NT2/D1 (cell line): ENCODE measurements at regions not wholly inside any gene's neighbourhood (a gene's known extent, or its start where the extent isn't known, plus 50 kb on each side); places are given as distances from the start of the nearest gene placed in this dataset.

Experiments
- SUZ12 ChIP-seq: IDR thresholded peaks from 2 replicates; pipeline ENCODE4 v1.6.1; 2011; ENCODE audit not compliant: insufficient read length, insufficient read depth; ENCODE audit errors: extremely low read depth
- YY1 ChIP-seq: IDR thresholded peaks from 2 replicates; pipeline ENCODE4 v1.6.1; 2011; ENCODE audit not compliant: insufficient read length, insufficient read depth

DNA sequence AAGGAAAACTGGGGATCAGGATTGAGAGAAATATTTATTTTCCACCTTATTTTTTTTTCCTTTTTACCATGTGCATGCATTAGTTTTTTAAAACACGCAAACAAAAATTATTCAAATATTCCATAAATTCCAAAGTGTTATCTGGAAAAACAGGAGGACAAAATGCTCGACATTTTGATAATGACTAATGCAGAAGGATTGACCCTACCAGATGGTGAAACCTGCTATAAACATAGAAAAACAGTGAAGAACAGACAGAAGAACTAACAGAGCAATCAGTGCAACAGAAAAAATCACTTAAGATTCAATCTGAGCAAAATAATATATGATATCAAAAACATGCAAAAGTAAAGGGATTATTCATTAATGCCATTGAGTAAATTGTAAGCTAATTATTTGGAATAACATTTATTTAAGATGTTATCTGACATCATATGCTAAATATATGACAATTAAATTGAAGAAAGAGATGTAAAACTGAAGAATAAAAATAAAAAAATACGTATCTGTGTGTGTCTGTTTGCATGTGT lies 218.4 kb downstream of the LMBRD1 start:
- TF ChIP-seq SUZ12 (no peak), YY1 (no peak)
